Stimulated activated CD4-positive, alpha-beta T cell treated with anti-CD3 and anti-CD28 coated beads, Interleukin-1b, Interleukin-23, amount 100 ng/mL, for 24 hours (primary cell): ENCODE measurements at regions not wholly inside any gene's neighbourhood (a gene's known extent, or its start where the extent isn't known, plus 50 kb on each side); places are given as distances from the start of the nearest gene placed in this dataset.
A peak's percentile ranks its signal among the peaks of the same experiment; 100 is the strongest.
"Not testable (repeated sequence)": the region's sequence is repeated elsewhere in the genome, so short reads cannot be mapped to it uniquely, and the experiment has no call there.

Experiments used
- DNase-seq, 4 experiments: peaks; one replicate each; pipeline ENCODE4 v3.0.0-alpha.2; 2020; ENCODE audit warnings: low read depth in 4 of 4, low spot score in 1 of 4

- DNase-seq: no peak
These were observed 122.4 kb upstream of the NMUR2 start for GRCh38 chr5:152527358-152528052.

- no peak for DNase-seq
These were observed 124.4 kb upstream of the NMUR2 start for GRCh38 chr5:152529440-152529839.

GRCh38 chr5:152532714-152533113 lies 127.6 kb upstream of the NMUR2 start:
- DNase-seq: no peak

GRCh38 chr5:152534641-152535040 lies 129.6 kb upstream of the NMUR2 start:
- DNase-seq: no peak

- DNase-seq: no peak
These were observed 137.7 kb upstream of the NMUR2 start for GRCh38 chr5:152542741-152543140.

GRCh38 chr5:152546493-152546892 lies 141.4 kb upstream of the NMUR2 start:
- DNase-seq: no peak

GRCh38 chr5:152547202-152547601 lies 142.1 kb upstream of the NMUR2 start:
- no peak for DNase-seq

GRCh38 chr5:152549709-152550108 lies 144.6 kb upstream of the NMUR2 start:
- no peak for DNase-seq

GRCh38 chr5:152551061-152551460 lies 146.0 kb upstream of the NMUR2 start:
- DNase-seq: no peak

GRCh38 chr5:152556784-152557183 lies 151.7 kb upstream of the NMUR2 start:
- no peak for DNase-seq

GRCh38 chr5:152560512-152561137 lies 155.5 kb upstream of the NMUR2 start:
- DNase-seq: peak in 1 of 4 experiments; percentile 12

GRCh38 chr5:152568016-152568415 lies 162.9 kb upstream of the NMUR2 start:
- DNase-seq: no peak

- DNase-seq: no peak
These were observed 167.7 kb upstream of the NMUR2 start for GRCh38 chr5:152572812-152573211.

- DNase-seq: no peak
These were observed 179.0 kb upstream of the NMUR2 start for GRCh38 chr5:152584103-152584502.

GRCh38 chr5:152592416-152592815 lies 187.3 kb upstream of the NMUR2 start:
- no peak for DNase-seq

- DNase-seq: no peak
These were observed 188.3 kb upstream of the NMUR2 start for GRCh38 chr5:152593388-152593787.

- DNase-seq: no peak
These were observed 190.3 kb upstream of the NMUR2 start for GRCh38 chr5:152595405-152595804.

- no peak for DNase-seq
These were observed 194.0 kb upstream of the NMUR2 start for GRCh38 chr5:152599096-152599495.

- no peak for DNase-seq
These were observed 197.0 kb upstream of the NMUR2 start for GRCh38 chr5:152601806-152602732.

GRCh38 chr5:152606050-152606449 lies 201.0 kb upstream of the NMUR2 start:
- DNase-seq: not testable (repeated sequence)

- no peak for DNase-seq
These were observed 201.8 kb upstream of the NMUR2 start for GRCh38 chr5:152606776-152607364.
